CD4-positive, alpha-beta T cell treated with Interleukin-17A for 4 hours (primary cell): ENCODE measurements at regions not wholly inside any gene's neighbourhood (a gene's known extent, or its start where the extent isn't known, plus 50 kb on each side); places are given as distances from the start of the nearest gene placed in this dataset.

Experiments
- DNase-seq: peaks from one replicate; pipeline ENCODE4 v3.0.0-alpha.2; 2020; ENCODE audit warnings: mixed read lengths

DNA sequence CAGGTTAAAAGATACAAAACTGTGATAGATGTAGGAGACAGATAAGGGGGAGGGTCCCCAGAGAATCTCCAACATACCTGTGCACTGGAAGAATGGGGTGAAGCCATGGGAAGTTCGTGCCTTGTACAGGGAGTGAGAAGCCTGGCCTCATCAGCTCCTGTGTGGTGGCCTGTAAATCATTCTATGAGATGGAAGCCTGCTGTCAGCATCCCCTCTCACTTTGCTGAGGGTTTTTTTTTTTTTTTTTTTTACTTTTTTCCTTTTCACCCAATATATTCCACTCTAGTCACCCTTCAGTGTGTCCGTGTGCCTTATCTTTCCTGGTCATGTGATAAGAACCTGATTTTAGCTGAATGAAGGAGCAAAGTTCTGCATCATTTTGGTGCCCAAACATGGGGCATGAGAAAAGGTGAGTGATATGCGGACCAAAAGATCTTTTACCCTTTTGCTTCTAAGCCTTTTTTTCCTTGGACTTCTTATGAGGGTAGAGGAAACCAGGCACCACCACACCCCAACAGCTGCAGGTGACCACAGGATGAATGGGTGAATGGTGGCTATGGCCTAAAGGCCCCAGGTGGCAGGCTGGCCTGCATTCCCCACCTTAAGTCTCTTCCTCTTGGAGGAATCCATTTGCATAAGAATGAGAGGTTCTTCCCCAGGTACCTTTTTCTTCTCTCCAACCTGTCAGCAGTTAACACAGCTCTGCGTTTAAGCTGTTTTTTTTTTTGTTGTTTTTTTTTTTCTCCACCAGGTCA is 1345.0 kb downstream of the NSUN3 start:
- DNase-seq, result no peak

DNA sequence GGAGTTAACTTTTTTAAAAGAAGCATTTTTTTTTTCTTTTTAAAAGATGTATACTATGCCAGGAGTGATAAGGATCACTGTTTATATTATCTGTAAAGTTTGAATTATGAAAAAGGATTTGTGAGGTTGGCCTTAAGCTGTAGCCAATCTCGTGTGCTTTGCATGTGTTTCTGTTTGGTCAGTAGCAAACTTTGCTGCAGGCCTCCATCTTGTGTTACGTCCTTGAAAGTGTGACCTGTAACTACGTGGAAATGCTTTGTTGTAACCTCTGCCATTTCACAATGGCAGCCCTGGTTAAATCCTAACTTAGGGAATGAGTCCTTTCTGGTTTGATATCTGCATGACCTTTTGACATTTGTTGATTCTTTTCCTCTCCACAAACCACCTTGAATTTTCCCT is 1345.6 kb downstream of the NSUN3 start:
- DNase-seq, result no peak

DNA sequence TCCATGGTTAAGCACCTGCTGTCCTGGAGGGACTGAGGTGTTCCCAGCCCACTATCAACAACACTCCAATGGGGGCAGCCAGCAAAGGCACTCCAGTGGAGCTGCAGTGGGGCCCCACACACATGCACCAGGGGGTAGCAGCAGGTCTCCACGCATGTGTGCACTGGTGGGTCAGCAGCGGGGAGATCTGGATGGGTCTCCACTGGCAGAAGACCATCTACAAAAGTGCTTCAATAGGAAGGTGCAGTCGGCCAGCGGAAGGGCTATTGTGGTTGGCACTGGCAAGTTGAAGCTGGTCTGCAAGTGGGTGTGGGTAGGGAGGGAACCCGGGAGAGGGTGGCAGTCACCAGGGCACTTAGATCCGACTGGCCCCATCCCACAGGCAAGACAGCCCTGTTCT is 1355.4 kb downstream of the NSUN3 start:
- DNase-seq, result no peak

DNA sequence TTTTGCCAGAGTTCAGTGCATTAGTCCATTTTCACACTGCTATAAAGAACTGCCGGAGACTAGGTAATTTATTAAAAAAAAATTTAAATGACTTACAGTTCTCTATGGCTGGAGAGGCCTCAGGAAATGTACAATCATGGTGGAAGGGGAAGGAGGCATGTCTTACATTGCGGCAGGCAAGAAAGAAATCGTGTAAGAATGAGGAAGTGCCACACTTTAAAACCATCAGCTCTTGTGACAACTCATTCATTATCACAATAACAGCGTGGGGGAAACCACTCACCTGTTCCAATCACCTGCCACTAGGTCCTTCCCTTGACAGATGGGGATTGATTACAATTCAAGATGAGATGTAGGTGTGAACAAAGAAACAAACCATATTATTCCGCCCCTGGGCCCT is 1361.4 kb downstream of the NSUN3 start:
- DNase-seq, result no peak

DNA sequence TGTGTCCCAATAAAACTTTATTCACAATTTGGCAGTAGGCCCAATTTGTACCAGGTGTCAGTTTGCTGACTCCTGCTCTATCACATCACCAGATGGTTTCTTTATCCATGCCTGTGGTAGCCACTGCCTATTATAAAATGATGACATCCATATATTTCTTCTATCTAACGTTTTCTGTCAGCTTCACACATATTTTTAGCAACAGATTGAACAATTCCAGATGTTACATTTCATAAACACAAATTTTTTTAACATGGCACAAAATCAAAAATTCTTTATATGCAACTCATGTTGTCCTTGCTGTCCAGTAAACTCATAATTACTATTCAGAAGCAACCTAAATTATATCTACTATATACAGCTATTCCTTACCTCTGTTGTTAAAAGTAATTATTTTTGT is 1371.6 kb downstream of the NSUN3 start:
- no peak for DNase-seq

DNA sequence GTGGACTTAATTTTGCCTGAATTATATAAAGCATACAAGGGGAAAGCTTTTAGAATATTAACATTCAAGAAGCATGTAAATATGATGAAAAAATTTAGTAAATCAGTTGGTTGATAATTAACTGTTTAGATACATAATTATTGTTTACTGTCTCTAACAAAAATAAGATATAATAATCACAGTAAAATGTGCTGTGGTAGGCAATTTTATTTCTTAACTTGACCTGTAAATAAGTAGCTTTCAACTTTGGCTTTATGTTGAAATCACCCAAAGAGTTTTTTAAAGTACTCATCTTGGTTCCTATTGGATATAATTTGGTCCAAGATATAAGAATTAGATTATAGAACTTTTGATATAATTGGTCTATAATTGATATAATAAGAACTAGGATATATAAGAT is 1374.5 kb downstream of the NSUN3 start:
- no peak for DNase-seq

DNA sequence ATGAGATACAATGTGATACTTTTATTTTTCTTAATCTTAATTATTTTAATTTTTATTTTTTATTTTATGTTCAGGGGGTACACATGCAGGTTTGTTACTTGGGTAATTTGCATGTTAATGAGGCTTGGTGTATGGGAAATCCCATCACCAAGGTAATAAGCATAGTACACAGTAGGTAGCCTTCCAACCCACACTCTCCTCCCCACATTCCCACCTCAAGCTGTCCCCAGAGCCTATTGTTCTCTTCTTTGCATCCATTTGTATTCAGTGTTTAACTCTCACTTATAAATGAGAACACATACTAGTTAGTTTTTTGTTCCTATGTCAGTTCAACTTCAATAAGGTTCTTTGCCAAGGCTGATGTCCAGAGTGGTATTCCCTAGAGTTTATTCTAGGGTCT is 1375.4 kb downstream of the NSUN3 start:
- no peak for DNase-seq

DNA sequence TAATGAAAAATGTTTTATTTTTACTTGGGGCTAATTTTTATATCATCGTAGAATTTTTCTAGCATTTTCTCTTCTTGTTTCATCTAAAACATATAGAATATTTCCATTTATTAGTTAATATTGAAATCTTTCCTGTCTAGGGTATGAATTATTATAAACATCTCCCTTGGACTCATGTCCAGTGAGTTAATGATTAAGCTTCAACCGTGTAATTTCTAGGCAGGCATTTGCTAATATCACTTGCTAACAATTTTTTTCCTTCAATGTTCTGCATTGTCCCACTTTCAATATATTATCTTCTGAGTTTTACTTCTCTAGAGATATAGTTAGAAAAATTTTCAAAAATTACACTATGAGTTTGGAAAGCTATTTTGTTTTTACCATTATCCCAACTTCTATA is 1371.6 kb upstream of the EPHA6 start:
- DNase-seq, result no peak

DNA sequence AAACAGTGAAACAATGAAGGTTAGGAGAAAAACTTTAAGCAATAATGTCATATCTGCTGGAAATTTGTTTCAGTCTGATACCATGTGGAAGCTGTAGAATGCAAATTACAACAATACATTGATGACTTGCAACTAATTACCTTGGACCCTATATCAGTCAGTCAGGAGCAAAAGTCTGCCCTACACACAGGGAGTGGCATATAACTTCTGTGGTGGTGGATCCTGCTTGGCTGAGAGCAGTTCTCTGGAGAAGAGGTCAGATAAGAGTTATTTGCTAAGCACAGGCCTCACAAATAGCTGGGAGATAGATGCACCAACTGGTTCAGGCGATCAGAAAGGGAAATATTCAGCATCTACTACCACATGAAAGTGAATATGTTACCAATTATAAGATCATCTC is 1364.6 kb upstream of the EPHA6 start:
- DNase-seq, result no peak

DNA sequence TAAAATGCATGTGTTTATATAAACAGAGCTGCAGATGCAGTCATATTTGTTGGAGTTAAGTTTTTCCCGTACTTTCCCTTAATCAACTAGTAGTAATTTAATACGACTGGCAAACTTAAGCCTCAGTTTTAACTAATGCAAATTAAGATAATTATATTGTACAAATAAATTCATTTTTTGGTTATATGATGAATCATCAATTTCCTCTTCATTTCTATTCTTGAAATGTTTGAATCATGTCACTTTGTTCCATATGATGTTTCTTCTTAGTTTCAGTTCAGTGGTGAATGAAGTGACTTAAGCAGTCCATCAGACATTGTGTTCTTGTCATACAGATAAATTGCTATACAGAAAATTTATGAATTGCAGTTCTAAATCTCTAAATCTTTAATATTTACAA is 1361.2 kb upstream of the EPHA6 start:
- no peak for DNase-seq

DNA sequence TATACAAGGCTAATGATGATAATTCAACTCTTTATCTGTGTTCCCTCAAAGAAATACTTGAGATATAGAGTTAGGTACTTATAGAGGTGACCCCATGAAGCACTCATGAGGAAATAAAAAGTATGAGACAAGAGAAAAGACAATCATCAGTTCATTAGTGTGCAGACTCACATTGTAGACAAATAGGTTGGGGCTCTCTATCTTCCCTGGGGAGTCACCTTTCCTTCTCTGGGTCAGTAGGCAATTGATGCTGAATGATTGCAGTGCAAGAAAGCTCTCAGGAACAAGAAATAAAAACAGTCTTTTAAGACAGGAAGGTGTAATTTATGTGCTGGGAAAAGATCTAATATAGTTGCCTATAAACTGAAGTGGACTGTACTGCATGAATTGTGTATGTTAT is 1357.6 kb upstream of the EPHA6 start:
- no peak for DNase-seq

DNA sequence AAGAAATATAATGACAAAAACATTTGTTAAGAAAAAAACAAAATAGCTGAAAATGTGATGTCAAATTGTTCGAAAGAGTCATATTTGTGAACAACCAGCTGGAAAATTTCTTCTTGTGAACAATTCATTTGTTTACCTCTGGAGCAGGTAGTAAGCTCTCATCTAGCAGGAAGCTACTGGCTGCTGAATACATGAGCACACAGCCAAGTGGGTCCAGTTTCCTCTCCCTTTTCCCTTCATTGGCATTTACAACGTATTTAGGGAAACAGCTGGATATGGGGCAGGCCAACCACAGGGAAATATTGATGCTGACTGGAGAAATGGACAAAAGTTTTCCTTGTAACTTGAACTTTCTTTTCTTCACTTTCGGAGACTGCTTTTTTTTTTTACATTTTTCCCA is 1354.7 kb upstream of the EPHA6 start:
- DNase-seq, result no peak

DNA sequence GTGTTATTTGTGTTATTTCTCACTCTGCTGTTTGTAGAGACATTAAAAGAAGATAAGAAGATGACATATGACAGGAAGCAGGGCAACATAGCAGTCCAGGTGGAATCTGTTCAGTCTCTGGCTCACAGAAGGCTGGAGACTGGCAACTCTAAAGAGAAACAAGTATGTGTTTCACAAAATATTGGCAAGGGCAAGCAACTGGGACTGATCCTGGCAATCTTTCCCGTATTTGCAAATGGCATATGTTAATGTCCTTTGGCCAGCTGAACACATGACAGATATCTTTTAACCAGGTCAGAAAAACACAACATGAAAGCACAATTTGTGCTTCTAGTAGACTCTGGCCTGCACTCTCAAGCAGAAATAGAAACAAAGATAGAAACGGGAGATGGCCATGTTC is 1354.1 kb upstream of the EPHA6 start:
- no peak for DNase-seq

DNA sequence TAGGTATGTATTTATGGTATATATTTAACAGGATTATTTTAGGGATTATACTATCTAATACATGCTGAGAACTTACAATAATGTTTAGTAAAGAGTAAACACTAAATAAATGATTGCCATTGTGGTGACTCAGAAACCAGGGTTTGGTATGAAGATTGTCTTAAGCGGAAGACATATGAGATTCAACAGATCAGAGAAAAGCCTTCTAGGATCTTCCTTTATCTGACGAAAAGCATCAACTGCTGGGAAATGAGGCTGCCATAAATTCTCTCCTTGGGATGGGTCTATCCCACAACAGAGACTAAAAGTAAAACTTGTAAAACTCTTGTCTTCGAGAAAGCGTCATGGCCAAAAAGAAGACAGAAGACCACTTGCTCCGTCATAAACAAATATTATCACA is 1352.2 kb upstream of the EPHA6 start:
- no peak for DNase-seq

DNA sequence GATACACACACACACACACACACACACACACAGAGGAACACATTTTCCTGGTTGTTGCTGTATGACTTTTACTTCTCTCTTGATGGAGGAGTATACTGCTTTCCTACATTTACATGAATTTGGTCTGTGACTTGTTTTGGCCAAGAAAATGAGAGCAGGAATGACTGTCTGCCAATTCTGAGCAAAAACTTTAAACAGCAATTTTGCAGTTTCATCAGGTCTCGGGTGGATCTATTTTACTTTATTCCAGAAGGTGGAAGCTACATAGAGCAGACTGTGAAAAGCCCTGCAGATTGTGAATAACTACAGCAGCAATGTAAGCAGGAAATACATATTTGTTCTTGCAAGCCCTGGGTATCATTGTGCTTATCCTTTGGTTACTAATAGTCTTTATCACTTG is 1350.0 kb upstream of the EPHA6 start:
- no peak for DNase-seq

DNA sequence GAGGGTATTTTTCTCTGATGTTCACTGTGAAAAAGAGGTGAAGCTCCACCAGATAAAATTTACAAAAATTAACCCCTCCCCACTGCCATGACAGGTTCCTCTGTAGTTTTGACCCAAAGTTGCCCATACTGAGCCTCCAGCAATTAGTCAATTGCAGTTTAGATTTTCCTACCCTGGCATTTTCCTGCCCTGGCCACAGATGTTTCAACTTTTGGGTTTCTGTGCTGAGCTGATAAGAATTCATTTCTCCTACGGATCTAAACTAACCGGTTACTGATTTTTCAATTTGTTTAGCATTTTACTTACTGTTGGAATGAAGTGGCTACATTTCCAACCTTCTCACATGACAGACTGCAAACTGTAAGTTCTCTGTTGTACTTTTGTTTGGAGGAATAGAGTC is 1346.1 kb upstream of the EPHA6 start:
- no peak for DNase-seq

DNA sequence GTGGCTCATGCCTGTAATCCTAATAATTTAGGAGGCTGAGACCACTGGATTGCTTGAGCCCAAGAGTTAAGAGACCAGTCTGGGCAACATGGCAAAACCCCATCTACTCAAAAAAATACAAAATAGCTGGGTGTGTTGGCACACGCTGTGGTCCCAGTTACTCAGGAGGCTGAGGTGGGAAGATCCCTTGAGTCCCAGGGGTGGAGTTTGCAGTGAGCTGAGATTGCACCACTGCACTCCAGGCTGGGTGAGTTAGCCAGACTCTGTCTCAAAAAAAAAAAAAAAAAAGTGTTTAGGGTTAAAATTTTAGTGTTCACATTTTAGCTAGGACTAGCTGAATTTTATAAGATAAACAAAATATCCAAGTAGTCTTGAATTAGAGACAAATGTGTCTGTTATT is 1340.1 kb upstream of the EPHA6 start:
- no peak for DNase-seq

DNA sequence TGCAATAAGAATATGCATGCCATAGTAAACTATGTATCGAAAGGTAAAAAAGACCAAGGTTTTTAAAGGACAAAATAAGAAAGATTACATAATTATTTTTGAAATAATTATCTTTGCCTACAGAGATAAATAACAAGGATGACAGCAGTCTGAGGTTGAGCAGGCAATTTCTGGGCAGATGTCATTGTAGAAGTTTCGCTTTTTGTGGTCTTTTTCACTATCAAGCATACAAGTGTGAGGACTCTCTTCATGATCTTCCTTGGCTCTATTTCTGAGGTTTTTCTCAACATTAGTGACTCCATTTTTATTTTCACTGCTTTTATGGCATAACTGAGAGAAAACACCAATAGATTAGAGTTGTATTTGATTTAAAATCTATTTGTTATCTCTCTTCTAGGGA is 1337.9 kb upstream of the EPHA6 start:
- no peak for DNase-seq

DNA sequence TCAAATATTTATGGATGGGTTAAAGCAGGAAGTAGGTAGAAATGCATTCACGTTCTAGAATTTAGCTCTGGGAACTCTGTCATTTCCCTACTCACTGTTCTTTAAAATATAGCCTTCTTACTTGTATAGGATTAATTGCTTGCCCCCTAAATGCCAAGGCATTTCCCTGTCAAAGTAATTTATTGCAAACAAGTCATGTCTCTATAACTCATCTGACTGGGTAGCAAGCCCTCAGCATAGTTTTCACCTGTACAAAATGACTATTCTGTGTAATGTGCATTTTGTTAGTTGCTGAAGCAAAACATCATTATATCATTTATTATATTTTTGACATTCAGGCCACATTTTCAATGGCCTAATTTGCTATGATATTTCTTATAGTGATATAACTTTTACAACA is 1308.2 kb upstream of the EPHA6 start:
- DNase-seq, result no peak

DNA sequence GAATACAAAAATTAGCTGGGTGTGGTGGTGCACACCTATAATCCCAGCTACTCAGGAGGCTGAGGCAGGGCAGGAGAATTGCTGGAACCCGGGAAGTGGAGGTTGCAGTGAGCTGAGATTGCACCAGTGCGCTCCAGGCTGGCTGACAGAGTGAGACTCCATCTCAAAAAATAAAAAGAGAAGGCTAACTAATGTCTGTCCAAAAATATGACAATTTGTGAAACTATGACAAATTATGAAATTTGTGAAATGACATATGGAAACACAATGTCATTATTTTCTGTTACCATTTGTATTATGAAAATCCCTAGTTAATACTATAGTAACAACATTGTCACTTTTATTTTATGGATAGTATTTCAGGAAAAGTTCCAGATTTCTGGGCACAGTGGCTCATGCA is 1306.3 kb upstream of the EPHA6 start:
- no peak for DNase-seq

DNA sequence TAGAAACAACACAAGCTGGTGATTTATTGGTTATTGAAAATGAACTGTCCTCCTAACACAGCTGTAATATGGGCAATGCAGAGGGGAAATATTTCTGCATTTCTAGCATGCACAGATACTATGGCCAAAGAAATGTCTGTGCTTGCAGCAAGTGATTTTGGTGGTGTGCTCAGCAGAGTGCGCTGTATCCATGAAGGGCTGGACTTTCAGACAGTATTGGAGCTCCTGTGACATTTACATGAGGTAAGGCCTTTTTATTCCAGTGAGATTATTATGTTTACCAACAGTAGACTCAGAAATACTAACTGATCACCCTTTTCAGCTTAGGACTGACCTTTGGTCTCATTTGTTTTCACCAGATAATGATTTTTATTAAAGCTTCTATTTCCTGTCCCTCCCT is 1302.6 kb upstream of the EPHA6 start:
- DNase-seq, result no peak

DNA sequence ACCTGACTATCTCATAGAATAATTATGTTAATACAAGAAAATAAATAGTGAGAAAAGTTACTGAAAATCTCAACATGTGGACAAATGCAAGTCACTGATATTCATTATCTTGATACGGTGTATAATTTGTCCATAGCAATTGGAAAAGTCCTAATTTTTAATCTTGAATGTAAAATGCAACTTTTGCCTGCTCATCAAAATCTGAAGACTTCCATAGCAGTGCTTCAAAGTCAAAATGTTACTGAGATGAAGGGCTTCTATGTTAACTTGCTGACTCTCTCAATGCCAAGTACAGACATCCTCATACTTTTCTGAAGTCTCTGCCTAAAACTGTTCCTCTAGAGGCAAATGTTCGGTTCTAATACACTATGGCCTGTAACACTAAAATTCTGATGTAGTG is 1300.1 kb upstream of the EPHA6 start:
- no peak for DNase-seq

DNA sequence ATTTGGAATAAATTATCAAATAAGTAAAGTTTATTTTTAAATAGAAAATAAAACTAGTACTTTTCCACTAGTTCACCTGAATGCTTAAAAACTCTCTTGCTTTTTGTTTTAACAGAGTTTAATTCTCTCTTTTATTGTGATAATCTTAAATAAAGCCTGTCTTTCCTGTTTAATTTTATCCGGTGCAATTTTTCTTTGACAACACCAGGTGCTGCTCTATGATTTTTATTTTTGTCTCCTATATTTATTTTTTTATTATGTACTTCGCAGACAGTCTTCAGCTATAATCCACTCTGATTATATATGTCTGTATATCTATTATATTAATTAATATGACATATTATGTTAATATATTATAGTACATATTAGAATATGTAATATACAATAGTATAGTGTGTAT is 1293.0 kb upstream of the EPHA6 start:
- DNase-seq, result no peak

DNA sequence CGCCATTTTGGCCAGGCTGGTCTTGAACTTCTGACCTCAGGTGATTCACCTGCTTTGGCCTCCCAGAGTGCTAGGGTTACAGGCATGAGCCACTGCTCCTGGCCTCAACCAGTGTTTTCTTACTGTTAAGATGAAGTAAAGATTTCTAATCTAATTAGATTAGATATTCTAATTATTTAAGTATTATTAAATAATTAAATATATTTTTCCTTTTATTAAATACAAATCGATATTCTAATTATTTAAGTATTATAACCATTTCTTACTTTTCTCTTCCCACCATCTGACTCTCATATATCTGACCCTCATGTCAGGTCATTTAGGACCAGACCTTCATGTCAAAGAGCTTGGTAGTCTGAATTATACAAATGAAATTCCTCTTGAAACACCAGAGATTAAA is 1291.9 kb upstream of the EPHA6 start:
- no peak for DNase-seq

DNA sequence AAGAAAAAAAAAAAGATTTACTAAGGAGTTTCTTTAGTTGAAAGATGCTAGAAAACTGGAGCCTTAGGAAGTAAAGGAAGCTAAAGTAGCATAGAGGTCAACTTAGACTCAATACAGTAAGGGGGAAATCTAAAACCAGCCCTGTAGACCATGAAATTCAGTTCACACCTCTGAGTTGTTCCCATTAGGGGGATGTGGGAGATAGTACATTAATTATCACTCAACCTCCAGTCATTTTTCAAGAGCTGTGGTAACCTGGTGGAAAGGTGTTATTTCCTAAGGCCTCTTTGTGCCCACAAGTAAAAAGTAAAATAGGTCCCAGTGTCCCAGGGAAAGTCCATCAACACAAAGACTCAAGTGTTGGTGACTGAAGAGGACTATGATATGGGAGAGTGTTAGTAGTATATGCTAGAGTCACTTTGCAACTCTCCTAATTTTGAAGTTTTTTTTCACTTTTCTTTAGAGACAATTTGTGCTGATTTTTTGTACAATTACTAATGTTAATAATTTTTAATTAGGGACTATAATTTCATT is 1274.4 kb upstream of the EPHA6 start:
- DNase-seq, result no peak
